ENCODE measurements at regions not wholly inside any gene's neighbourhood (a gene's known extent, or its start where the extent isn't known, plus 50 kb on each side); places are given as distances from the start of the nearest gene placed in this dataset.

- Mint-ChIP-seq H3K9me3 (no peaks in the 10 kb centered on the region), H3K27ac (no peak overlapping the region), H3K27me3 (no peaks in the 10 kb centered on the region), H3K36me3 (no peaks in the 10 kb centered on the region), H3K4me3 (no peak overlapping the region), H3K4me1 (ENCODE audit: unreplicated experiment) (no peaks in the 10 kb centered on the region)
- TF ChIP-seq CTCF (conservative IDR thresholded peaks at IDR 0.05), result no peak
- no peak for DNase-seq (ENCODE audit: extremely low spot score, unreplicated experiment)
Observed at GRCh38 chr4:67375291-67375690, 170.0 kb downstream of the CENPC start.

- H3K27ac Mint-ChIP-seq, result no peak overlapping the region
- H3K27me3 Mint-ChIP-seq, result no peaks in the 10 kb centered on the region
- no peaks in the 10 kb centered on the region for H3K4me1 Mint-ChIP-seq (ENCODE audit: unreplicated experiment)
- no peaks in the 10 kb centered on the region for H3K36me3 Mint-ChIP-seq
- no peak for DNase-seq (ENCODE audit: extremely low spot score, unreplicated experiment)
- no peak for TF ChIP-seq CTCF (conservative IDR thresholded peaks at IDR 0.05)
- H3K4me3 Mint-ChIP-seq, result no peak overlapping the region
- H3K9me3 Mint-ChIP-seq, result no peaks in the 10 kb centered on the region
Observed at GRCh38 chr4:67371615-67372014, 173.7 kb downstream of the CENPC start.

- no peak overlapping the region for H3K4me3 Mint-ChIP-seq
- TF ChIP-seq CTCF (conservative IDR thresholded peaks at IDR 0.05), result no peak
- H3K4me1 Mint-ChIP-seq (ENCODE audit: unreplicated experiment), result no peaks in the 10 kb centered on the region
- no peaks in the 10 kb centered on the region for H3K9me3 Mint-ChIP-seq
- H3K27me3 Mint-ChIP-seq, result no peaks in the 10 kb centered on the region
- no peaks in the 10 kb centered on the region for H3K36me3 Mint-ChIP-seq
- no peak for DNase-seq (ENCODE audit: extremely low spot score, unreplicated experiment)
- H3K27ac Mint-ChIP-seq, result no peak overlapping the region
Observed at GRCh38 chr4:67366311-67366861, 178.9 kb downstream of the CENPC start.

- no peak for TF ChIP-seq CTCF (conservative IDR thresholded peaks at IDR 0.05)
- H3K27ac Mint-ChIP-seq, result no peak overlapping the region
- no peaks in the 10 kb centered on the region for H3K9me3 Mint-ChIP-seq
- no peaks in the 10 kb centered on the region for H3K4me1 Mint-ChIP-seq (ENCODE audit: unreplicated experiment)
- no peak for DNase-seq (ENCODE audit: extremely low spot score, unreplicated experiment)
- H3K36me3 Mint-ChIP-seq, result no peaks in the 10 kb centered on the region
- H3K4me3 Mint-ChIP-seq, result no peak overlapping the region
- H3K27me3 Mint-ChIP-seq, result no peaks in the 10 kb centered on the region
Observed at GRCh38 chr4:67365661-67366245, 179.6 kb downstream of the CENPC start.

GRCh38 chr4:67355806-67356205, 189.5 kb downstream of the CENPC start:
- H3K36me3 Mint-ChIP-seq, result no peaks in the 10 kb centered on the region
- no peak overlapping the region for H3K27ac Mint-ChIP-seq
- H3K4me1 Mint-ChIP-seq (ENCODE audit: unreplicated experiment), result no peaks in the 10 kb centered on the region
- no peak overlapping the region for H3K4me3 Mint-ChIP-seq
- no peak for TF ChIP-seq CTCF (conservative IDR thresholded peaks at IDR 0.05)
- no peaks in the 10 kb centered on the region for H3K27me3 Mint-ChIP-seq
- H3K9me3 Mint-ChIP-seq, result peaks cover 4% of the 10 kb centered on the region
- DNase-seq (ENCODE audit: extremely low spot score, unreplicated experiment), result no peak
